ENCODE measurements at regions not wholly inside any gene's neighbourhood (a gene's known extent, or its start where the extent isn't known, plus 50 kb on each side); places are given as distances from the start of the nearest gene placed in this dataset.

GRCh38 chr2:37839991-37840390, 85.1 kb upstream of the RMDN2 start:
- no peak for DNase-seq

- no peak for DNase-seq
These were observed 82.2 kb upstream of the RMDN2 start for GRCh38 chr2:37842732-37843440.

- no peak for DNase-seq
These were observed 81.5 kb upstream of the RMDN2 start for GRCh38 chr2:37843556-37843955.

GRCh38 chr2:37846207-37846606, 78.9 kb upstream of the RMDN2 start:
- DNase-seq = no peak

- no peak for DNase-seq
These were observed 77.3 kb upstream of the RMDN2 start for GRCh38 chr2:37847792-37848191.

GRCh38 chr2:37848451-37848850, 76.6 kb upstream of the RMDN2 start:
- no peak for DNase-seq

GRCh38 chr2:37849911-37850310, 75.2 kb upstream of the RMDN2 start:
- no peak for DNase-seq

GRCh38 chr2:37851428-37851827, 73.7 kb upstream of the RMDN2 start:
- DNase-seq = no peak

- no peak for DNase-seq
These were observed 73.1 kb upstream of the RMDN2 start for GRCh38 chr2:37851828-37852584.

GRCh38 chr2:37852585-37853014, 72.5 kb upstream of the RMDN2 start:
- DNase-seq = no peak

GRCh38 chr2:37854676-37855282, 70.3 kb upstream of the RMDN2 start:
- no peak for DNase-seq

- no peak for DNase-seq
These were observed 69.6 kb upstream of the RMDN2 start for GRCh38 chr2:37855283-37856041.

GRCh38 chr2:37856101-37856751, 68.9 kb upstream of the RMDN2 start:
- DNase-seq = no peak

- DNase-seq = no peak
These were observed 67.3 kb upstream of the RMDN2 start for GRCh38 chr2:37857575-37858399.

GRCh38 chr2:37858400-37858711, 66.7 kb upstream of the RMDN2 start:
- no peak for DNase-seq

GRCh38 chr2:37858725-37859267, 66.3 kb upstream of the RMDN2 start:
- DNase-seq = no peak

- no peak for DNase-seq
These were observed 62.5 kb upstream of the RMDN2 start for GRCh38 chr2:37862620-37863019.

- no peak for DNase-seq
These were observed 60.9 kb upstream of the RMDN2 start for GRCh38 chr2:37864217-37864616.

- DNase-seq = no peak
These were observed 59.4 kb upstream of the RMDN2 start for GRCh38 chr2:37865640-37866039.

GRCh38 chr2:37866171-37866934, 58.7 kb upstream of the RMDN2 start:
- DNase-seq = no peak

Measured in right kidney (tissue), 1 donor.